Middle frontal gyrus (tissue), 1 donor: ENCODE measurements at regions not wholly inside any gene's neighbourhood (a gene's known extent, or its start where the extent isn't known, plus 50 kb on each side); places are given as distances from the start of the nearest gene placed in this dataset.

Experiments used
- DNase-seq: peaks from one replicate; pipeline ENCODE4 v3.0.0-alpha.2; 2015; ENCODE audit warnings: low spot score; ENCODE audit errors: extremely low spot score

DNA sequence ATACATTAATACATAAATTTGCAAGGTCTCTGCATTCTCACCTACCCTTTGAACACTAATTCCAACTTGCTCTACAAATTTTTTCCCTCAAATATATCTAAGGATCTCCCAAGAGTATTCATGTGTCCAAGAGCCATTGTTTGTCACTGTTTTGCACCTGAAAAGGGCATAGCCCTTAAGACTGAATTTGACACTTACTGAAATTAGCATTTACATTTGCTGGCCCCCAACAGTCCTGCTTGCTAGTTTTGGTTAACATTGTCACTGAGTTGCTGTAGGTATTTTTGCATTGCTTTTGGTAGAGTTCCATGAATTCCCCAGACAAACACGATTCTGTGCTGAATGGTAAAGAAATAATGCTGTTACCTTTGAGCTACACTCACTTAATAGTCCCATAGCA lies 57.3 kb downstream of the KCNA4 start:
- no peak for DNase-seq

DNA sequence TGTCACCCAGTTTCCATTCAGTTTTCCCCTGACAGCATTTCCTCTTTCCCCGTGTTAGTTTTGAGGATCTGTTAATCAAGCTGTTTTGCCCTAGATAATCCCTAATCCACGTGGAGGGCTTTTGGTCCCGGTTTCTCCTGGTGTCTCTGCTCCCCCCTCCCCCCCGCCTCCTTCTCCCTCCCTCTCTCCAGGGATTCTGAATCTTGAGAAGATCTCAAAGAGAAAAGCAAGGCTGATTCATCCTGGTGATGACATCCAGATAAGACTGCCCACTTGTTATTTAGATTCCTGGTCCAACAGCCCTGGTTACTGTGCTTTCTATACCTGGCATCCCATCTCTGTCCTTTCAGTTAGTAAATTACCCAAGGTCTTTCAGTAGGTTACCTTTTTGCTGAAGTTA lies 59.4 kb downstream of the KCNA4 start:
- DNase-seq, result no peak

DNA sequence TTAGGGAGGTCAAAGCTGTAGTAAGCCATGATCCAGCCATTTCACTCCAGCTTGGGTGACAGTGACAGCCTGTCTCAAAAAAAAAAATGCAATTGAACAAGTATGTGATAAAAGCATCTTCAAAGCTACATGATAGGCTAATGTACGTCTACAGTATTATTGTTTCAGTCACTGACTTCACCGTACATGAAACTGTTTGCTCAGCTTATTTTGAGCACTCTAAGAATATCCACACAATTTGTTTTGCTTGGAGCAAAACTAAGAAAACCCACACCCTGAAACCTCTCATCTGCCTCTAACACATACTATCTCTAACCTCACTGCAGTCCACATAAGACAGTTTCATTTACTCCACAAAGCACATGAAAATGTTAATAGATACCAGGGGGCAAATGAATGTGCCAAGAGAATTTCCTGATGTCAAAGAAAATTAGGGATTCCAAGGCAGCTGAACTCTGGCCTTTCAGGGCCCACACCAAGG lies 60.7 kb downstream of the KCNA4 start:
- DNase-seq, result no peak

DNA sequence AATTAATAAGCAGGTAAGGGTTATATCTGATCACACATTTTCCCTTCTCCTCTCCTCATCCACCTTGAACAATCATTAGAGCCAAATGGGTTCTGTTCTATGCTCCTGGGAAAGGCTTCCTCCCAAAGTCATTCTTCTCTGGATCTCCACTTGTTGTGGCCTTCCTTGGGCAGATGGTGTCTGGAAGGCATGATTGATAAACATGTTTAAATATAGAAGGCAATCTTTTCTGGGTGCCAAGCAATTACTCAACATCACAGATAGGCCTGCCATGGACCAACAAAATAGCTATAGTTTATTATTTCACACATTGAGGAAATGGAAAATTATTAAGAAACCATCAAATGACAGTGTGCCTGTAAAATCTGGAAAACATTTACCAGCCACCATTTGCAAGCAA lies 73.5 kb downstream of the KCNA4 start:
- DNase-seq, result no peak

DNA sequence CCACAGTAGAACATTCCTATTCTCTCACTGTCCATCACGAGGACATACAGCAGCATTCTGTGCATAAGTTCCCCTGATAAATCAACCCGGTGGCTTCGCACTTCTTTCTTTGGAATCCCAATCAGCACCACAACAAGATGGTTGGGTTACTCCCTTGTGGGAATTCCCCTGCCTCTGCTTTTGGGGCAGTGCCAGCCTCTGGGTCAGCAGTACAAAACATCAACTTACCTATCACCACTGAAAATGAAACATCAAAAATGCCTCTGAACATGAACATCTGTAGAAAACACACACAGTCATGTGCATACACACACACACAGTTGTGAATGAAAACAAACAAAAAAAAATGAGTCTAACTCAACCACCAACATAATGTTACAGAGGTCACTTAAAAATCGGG lies 79.3 kb downstream of the KCNA4 start:
- DNase-seq, result no peak

DNA sequence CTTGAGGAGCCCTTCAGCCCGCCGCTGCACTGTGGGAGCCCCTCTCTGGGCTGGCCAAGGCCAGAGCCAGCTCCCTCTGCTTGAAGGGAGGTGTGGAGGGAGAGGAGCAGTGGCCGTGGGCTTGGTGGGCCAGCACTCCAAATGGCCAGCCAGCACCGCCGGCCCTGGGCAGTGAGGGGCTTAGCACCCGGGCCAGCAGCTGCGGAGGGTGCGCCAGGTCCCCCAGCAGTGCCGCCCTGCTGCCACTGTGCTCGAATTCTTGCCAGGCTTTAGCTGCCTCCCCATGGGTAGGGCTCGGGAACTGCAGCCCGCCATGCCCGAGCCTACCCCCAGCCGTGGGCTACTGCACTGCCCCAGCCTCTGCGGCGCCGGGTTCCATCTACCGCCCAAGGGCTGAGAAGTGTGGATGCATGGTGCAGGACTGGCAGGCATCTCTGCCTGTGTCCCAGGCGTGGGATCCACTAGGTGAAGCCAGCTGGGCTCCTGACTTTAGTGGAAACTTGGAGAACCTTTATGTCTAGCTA lies 82.7 kb downstream of the KCNA4 start:
- no peak for DNase-seq

DNA sequence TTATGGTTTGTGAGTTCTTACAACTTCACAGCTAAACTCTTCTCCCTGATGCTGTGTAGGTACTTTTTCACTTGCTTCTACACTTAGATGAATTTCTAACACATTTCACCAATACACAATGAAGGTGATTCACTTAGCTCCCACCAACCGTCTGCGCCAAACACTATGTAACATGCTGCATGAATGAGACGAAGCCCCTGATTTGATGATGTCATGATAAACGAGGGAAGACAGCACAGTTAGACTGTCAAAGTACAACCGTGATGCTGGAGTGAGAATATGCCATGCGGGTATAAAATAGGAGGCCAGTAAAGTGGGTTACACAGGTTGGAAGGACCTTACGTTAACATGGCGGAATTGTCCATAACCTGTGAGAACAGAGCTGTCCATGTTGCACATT lies 100.8 kb downstream of the KCNA4 start:
- DNase-seq, result no peak

DNA sequence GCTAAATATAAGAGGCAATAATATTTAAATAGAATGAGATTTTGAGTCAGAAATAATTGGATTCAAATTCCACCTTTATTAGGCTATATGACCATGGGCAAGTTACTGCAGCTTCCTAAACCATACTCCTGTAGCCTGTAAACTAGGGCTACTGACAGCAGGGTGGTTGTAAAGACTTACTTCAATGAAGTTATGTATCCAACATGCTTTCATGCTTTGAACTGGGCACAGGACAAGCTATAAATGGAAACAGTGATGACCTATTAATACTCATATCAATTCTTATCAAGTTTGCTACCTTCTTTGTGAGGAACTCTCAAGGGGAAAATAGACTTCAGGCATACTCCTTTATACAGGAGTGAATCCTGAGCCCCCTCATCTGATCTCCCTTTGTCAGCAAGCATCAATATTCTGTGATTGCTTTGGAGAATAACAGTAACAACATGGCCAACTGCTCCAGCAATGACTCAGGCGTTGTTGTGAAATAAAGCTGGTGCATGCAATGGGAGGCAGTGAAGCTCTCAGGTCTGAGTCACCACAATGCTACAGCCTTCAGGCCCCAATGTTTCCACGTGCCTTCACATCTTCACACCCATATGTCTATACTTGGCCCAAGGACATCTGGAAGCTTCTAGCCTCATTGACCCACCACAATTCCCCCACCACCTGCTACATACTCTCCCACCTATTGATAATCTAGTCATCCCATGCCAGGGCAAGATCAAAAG lies 102.5 kb downstream of the KCNA4 start:
- no peak for DNase-seq

DNA sequence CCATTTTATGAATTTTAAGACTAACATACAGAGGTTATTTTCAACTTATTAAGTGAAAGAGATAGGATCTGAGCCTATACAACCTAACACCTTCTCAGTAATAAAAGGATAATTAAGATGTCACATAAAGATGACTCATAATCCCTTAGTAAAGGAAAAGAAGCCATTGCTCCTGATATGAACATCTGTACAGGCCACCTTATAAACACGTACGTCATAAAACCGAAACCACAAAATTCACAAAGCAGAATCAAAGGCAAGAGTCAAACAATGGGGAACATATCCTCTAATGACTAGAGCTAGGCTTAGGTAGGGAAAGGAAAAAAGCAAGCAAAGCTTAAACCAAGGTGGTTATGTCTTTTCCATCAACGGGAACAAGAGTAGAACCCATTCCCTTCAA lies 103.5 kb downstream of the KCNA4 start:
- DNase-seq, result no peak

DNA sequence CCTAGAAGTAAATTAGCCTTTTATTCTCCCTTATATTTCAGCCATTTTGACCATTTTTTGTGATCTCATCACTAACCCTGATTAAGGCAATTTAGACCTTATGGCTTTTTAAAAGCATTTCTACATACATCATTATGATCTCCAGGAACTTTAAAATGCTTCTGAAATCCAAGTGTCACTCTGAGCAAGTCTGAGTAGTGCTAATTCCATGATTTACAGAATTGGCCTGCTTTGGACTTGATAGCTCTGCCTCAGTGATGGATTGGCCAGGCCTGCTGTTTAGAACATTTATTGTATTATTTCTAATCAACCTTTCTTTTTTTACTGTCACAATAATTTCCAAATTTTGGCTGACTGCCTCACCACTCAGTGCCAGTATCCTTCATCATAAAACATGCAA lies 116.4 kb downstream of the KCNA4 start:
- no peak for DNase-seq

DNA sequence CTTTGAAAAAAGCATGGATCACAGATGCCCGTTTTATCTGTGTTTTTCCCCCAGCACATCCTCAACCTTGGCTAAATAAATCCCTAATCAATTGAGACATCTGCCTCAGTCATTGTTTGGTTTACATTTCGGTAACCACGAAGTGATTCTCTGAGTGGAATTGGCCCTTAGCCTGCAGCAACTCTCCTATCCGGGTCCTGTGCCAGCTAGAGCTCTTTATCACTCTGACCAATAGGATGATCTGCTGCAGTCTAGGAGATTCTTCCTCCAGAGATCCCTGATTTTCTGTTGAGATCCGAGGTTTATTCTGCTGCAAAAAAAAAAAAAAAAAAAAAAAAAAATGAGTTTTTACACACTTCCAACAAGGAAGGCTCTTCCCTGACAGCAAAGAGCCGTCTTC lies 137.3 kb downstream of the KCNA4 start:
- no peak for DNase-seq

DNA sequence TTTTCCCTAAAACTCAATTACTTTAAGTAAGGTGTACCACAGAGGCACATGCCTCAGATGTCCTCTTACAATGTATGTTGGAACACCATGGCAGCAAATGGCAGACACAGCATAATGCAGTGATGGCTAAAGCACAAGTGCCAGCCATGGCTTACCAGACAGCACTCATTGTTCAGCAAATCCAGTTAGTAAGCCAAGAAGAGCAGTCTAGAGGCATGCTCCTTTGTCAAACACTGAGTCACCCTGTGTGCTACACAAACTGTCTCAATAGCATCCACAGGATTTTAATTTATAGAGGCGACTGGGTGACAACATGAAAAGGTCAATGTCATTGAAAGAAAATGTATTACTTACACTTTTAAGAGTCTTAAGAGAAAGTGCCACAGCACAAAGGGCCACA lies 140.6 kb downstream of the KCNA4 start:
- DNase-seq, result no peak

DNA sequence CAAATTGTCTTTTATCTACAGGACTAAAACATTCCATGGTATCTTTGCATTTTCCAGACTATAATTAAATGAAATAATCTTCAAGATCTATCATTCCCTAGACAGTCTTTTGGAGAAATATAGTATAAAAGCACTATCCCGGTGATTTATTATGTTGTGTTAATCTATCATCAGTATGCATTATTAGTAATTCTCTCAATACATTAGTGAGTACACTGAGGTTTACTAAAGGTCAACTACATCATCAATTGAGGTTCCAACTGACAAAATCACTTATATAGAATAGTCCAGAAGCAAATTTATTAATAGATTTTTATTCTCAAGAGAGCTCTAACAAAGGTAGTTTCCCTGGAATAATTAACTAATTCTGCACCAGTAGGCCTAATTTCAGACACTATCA lies 169.6 kb downstream of the KCNA4 start:
- no peak for DNase-seq

DNA sequence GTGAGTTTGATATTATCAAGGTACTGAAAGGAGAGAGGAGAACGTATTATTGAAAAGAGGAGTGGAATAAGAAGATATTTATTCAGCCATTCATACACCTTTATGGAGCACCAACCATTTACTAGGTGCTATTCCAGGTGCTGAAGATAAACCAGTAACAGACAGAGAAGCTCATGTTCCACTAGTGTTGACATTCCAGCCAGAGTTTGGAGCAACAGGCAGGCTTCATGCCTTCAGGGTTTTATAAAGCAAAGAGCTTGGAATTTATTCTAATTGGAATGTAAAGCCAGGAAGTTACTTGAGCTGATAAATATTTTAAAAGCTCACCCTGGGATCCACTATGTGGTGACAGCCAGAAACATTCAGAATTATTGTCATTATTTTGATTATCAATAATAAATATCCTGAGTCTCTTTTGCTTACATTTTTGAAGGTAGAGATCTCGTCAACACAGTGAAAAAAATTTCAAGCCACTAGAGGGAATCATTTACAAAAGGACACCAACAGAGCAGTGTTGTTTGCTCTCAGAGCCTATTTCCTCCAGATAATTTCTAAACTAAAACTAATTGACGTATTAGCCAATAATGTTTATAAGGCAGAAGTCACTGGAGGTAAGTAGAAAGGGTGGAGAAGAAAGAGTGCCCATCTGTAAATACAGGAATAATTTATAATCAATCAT lies 172.0 kb downstream of the KCNA4 start:
- DNase-seq, result no peak

DNA sequence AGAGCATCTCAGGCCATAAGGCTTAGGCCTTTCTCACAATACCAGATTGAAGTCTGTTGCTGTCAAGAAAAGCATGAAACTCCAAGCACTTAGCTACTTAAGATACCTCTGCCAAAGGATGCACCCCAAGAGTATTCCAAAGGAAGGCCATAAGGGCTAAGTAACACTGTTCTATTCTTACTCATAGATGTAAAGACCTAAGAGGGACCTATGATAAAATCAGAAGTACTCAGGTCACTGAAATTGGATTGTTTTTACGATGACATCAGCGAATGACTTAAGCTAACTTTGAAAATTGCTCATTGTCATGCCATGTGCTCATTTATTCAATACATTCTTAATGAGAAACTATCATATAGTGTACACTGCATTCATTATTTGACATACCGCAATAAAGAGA lies 172.8 kb downstream of the KCNA4 start:
- no peak for DNase-seq

DNA sequence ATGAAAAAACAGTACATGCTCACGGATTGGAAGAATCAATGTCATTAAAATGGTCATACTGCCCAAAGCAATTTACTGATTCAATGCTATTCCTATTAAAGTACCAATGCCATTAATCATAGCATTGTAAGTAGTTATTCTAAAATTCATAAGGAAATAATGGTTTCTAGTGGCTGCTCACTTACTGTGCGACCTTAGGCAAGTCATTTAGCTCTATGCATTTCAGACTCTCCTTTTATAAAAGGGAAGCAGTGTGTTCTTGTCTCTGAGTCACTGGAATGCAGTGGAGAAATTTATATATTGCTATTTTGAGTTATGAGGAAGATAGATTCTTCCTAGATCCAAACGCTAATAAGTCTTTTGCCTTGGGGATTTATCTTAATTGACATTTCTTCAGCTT lies 174.8 kb downstream of the KCNA4 start:
- DNase-seq, result no peak

DNA sequence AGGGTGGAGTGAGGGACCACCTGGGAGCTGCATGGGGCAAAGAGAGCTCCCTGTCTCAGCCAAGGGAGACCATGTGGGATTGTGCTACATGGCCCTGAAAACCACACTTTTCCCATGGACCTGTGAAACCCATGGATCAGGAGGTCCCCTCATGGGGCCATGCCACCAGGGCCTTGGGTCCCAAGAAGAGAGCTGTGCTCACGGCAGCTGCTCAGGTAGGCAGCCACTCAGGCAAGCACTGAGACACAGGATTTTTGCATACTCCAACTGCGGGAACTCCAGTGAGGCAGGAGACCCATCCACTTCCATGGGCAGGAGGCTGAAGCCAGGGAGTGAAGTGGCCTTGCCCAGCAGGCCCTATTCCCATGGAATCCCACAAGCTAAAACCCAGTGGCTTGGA lies 190.0 kb downstream of the KCNA4 start:
- DNase-seq, result no peak

DNA sequence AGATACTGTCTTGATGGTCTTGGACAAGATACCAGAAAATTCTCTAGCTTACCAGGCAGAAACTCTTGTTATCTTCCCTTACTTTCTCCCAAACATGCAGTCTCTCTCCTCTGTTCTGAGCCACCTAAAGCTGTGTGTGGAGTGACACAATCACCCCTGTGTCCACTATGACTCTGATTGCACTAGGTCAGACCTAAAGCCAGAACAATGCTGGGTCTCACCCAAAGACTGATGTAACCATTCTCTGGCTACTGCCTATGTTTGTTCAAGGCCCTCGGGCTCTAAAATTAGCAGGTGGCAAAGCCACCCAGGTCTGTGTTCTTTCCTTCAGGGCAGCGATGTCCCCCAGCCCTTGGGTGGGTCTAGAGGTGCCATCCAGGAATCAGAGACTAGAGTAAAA lies 200.5 kb downstream of the KCNA4 start:
- DNase-seq, result no peak

DNA sequence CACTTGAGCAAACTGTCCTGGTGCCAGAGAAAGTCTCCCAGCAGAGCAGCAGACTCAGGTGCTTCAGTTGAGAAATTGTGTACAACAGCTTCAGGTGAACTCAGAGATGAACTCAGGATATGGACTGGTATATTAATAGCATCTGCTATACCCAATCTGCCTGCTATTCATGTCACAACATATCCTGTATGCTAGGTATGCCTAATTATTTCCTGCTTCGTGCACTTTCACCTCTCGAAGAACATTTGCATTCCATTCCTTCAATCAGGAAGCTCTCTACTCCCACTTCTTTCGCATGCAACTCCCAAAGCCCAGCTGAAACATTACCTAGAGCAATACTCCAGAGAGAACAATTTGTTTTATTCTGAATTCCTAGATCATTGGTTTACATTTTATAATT lies 207.7 kb downstream of the KCNA4 start:
- no peak for DNase-seq

DNA sequence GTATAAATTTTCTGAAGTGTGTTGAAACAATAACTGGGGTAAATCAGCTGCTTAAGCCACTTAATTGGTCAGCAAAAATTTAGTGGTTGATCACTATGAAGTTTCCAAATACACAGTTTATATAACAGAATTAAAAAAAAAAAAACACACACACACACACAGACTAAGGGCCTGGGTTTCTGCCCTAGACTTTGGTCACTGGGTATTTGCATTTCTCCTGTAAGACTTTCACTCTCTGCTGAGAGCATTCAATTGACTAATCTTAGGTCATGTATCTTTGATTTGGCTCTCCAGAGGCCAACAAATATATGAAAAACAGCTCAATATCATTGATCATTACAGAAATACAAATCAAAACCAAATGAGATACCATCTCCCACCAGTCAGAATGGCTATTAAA lies 214.3 kb downstream of the KCNA4 start:
- DNase-seq, result no peak

DNA sequence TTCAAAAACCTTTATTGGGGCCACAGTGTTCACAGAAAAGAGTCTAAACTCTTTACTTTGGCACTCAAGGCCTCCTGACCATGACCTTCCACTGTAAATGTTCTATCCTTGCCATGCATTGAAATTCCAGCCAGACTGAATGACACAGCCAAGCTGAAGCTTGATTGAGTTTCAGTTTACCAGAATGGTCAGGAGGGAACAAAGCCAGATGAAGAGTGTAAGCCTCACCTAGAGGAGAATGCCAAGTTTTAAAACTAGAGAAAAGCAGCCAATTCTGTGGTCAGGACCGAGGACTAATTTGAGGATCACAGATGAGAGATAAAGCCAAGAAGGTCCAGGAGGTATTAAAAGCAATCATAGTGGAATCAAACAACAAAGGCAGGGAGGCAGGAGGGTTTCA lies 215.3 kb downstream of the KCNA4 start:
- no peak for DNase-seq

DNA sequence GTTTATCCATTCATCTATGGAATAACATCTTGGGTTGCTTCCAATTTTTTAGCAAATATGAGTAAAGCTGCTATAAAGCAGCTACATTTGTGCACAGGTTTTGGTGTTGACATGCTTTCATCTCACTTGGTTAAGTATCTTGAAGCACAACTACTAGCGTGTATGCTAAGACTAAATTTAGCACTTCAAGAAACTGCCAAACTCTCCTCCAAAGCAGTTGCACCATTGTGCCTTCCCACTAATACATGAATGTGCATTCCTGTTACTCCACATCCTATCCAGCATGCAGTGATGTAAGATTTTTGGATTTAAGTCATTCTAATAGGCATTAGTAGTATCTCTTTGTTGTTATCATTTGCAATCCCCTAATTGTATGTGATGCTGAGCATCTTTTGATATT lies 230.7 kb downstream of the KCNA4 start:
- no peak for DNase-seq

DNA sequence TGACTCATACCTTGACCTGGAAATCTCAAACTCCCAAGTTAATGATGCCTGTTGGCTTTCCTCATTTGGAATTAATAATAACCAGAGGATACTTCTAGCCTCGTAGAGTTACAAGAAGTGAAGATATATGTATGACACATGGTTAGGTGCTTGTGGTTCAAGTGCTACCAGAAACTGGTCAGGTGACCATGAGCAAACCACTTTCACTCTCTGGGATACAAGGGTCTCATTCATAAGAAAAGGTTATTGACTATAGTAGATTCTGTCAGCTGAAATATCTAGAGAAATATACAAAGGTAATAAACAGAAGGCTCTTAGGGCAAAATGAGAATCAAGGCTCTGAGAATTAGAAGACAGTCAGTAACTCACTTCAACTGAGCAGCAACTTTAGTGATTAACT lies 233.3 kb downstream of the KCNA4 start:
- DNase-seq, result no peak
